ENCODE measurements at regions not wholly inside any gene's neighbourhood (a gene's known extent, or its start where the extent isn't known, plus 50 kb on each side); places are given as distances from the start of the nearest gene placed in this dataset.

- H2BK120ac ChIP-seq (ENCODE audit: low read depth, low read length), result no peak overlapping the region
- no peak overlapping the region for H3K4me3 ChIP-seq (ENCODE audit: low read length in 2 of 2)
- H4K8ac ChIP-seq (ENCODE audit: low read depth, low read length), result no peak overlapping the region
- no peak overlapping the region for H3K9ac ChIP-seq (ENCODE audit: low read depth, low read length, poor library complexity)
- no peak overlapping the region for H2BK5ac ChIP-seq (ENCODE audit: low read length)
- H3K4me2 ChIP-seq (ENCODE audit: insufficient read depth, low read length, poor library complexity, severe bottlenecking), result no peak overlapping the region
- whole genome bisulfite sequencing, 2 donors (ENCODE audit: extremely low coverage in 2 of 2, insufficient read length in 2 of 2, insufficient replicate concordance in 1 of 2), result no CpG with 5 or more reads among the region's 5 CpGs
- H3K36me3 ChIP-seq (replicated peaks in 1 of 2; ENCODE audit: control insufficient read depth in 2 of 2, insufficient read depth in 2 of 2, low read length in 2 of 2), result no peaks in the 10 kb centered on the region
- no peak overlapping the region for H3K23ac ChIP-seq (ENCODE audit: low read depth, low read length, poor library complexity)
- H2AFZ ChIP-seq (ENCODE audit: low read length), result no peak overlapping the region
- no peak overlapping the region for H3K27ac ChIP-seq (replicated peaks; ENCODE audit: low read length)
- no peak overlapping the region for H3K14ac ChIP-seq (ENCODE audit: low read length)
- DNase-seq (ENCODE audit: low spot score), result no peak
- H3K27me3 ChIP-seq (ENCODE audit: control insufficient read depth in 3 of 3, insufficient read depth in 3 of 3, low read depth in 1 of 3, low read length in 3 of 3), result no peaks in the 10 kb centered on the region
- H3K4me1 ChIP-seq (ENCODE audit: control insufficient read depth in 2 of 2, insufficient read depth in 1 of 2, low read depth in 1 of 2, low read length in 2 of 2), result peaks cover 0 to 2% of the 10 kb centered on the region in 2 donors
- no peak overlapping the region for H4K91ac ChIP-seq (ENCODE audit: low read depth, low read length, poor library complexity)
- H2AK5ac ChIP-seq (ENCODE audit: low read depth, low read length), result no peak overlapping the region
- no peak overlapping the region for H2BK12ac ChIP-seq (ENCODE audit: low read length)
- H3K79me1 ChIP-seq (ENCODE audit: low read depth, low read length), result no peaks in the 10 kb centered on the region
- H3K4ac ChIP-seq (ENCODE audit: low read length), result no peak overlapping the region
- H3K18ac ChIP-seq (ENCODE audit: low read length), result no peak overlapping the region
- H3K9me3 ChIP-seq (replicated peaks in 1 of 2; ENCODE audit: control insufficient read depth in 2 of 2, insufficient read depth in 1 of 2, low read depth in 1 of 2, low read length in 2 of 2), result no peaks in the 10 kb centered on the region
- no peak overlapping the region for H2BK15ac ChIP-seq (ENCODE audit: low read length)
Observed at GRCh38 chr5:91263898-91264297, 119.2 kb downstream of the ARRDC3 start.

- Histone ChIP-seq H3K4me3 (ENCODE audit: low read length in 2 of 2) (no peak overlapping the region), H2AFZ (ENCODE audit: low read length) (no peak overlapping the region), H3K4me2 (ENCODE audit: insufficient read depth, low read length, poor library complexity, severe bottlenecking) (no peak overlapping the region), H3K9me3 (replicated peaks in 1 of 2; ENCODE audit: control insufficient read depth in 2 of 2, insufficient read depth in 1 of 2, low read depth in 1 of 2, low read length in 2 of 2) (no peaks in the 10 kb centered on the region), H3K4me1 (ENCODE audit: control insufficient read depth in 2 of 2, insufficient read depth in 1 of 2, low read depth in 1 of 2, low read length in 2 of 2) (peaks cover 0 to 2% of the 10 kb centered on the region in 2 donors), H3K36me3 (replicated peaks in 1 of 2; ENCODE audit: control insufficient read depth in 2 of 2, insufficient read depth in 2 of 2, low read length in 2 of 2) (no peaks in the 10 kb centered on the region), H3K4ac (ENCODE audit: low read length) (no peak overlapping the region), H3K9ac (ENCODE audit: low read depth, low read length, poor library complexity) (no peak overlapping the region), H2BK5ac (ENCODE audit: low read length) (no peak overlapping the region), H3K18ac (ENCODE audit: low read length) (no peak overlapping the region), H3K14ac (ENCODE audit: low read length) (no peak overlapping the region), H4K8ac (ENCODE audit: low read depth, low read length) (no peak overlapping the region), H3K27ac (replicated peaks; ENCODE audit: low read length) (no peak overlapping the region), H3K27me3 (ENCODE audit: control insufficient read depth in 3 of 3, insufficient read depth in 3 of 3, low read depth in 1 of 3, low read length in 3 of 3) (no peaks in the 10 kb centered on the region), H3K79me1 (ENCODE audit: low read depth, low read length) (no peaks in the 10 kb centered on the region), H2BK120ac (ENCODE audit: low read depth, low read length) (no peak overlapping the region), H2AK5ac (ENCODE audit: low read depth, low read length) (no peak overlapping the region), H2BK12ac (ENCODE audit: low read length) (no peak overlapping the region), H2BK15ac (ENCODE audit: low read length) (no peak overlapping the region), H3K23ac (ENCODE audit: low read depth, low read length, poor library complexity) (no peak overlapping the region), H4K91ac (ENCODE audit: low read depth, low read length, poor library complexity) (no peak overlapping the region)
- no peak for DNase-seq (ENCODE audit: low spot score)
Observed at GRCh38 chr5:91257301-91257700, 125.8 kb downstream of the ARRDC3 start.

- no CpG with 5 or more reads among the region's 7 CpGs for WGBS, 2 donors (ENCODE audit: extremely low coverage in 2 of 2, insufficient read length in 2 of 2, insufficient replicate concordance in 1 of 2)
- Histone ChIP-seq H2AFZ (ENCODE audit: low read length) (no peak overlapping the region), H3K9me3 (replicated peaks in 1 of 2; ENCODE audit: control insufficient read depth in 2 of 2, insufficient read depth in 1 of 2, low read depth in 1 of 2, low read length in 2 of 2) (no peaks in the 10 kb centered on the region)
Observed at GRCh38 chr5:91256142-91256524, 127.0 kb downstream of the ARRDC3 start.

GRCh38 chr5:91255396-91256141 lies 127.5 kb downstream of the ARRDC3 start:
- no peak overlapping the region for H3K27ac ChIP-seq (replicated peaks; ENCODE audit: low read length)
- peaks cover 0 to 2% of the 10 kb centered on the region in 2 donors for H3K4me1 ChIP-seq (ENCODE audit: control insufficient read depth in 2 of 2, insufficient read depth in 1 of 2, low read depth in 1 of 2, low read length in 2 of 2)
- H3K18ac ChIP-seq (ENCODE audit: low read length), result no peak overlapping the region
- H3K14ac ChIP-seq (ENCODE audit: low read length), result no peak overlapping the region
- no peak overlapping the region for H2BK120ac ChIP-seq (ENCODE audit: low read depth, low read length)
- H3K4ac ChIP-seq (ENCODE audit: low read length), result no peak overlapping the region
- H2AFZ ChIP-seq (ENCODE audit: low read length), result no peak overlapping the region
- no peak overlapping the region for H2BK12ac ChIP-seq (ENCODE audit: low read length)
- no peaks in the 10 kb centered on the region for H3K36me3 ChIP-seq (replicated peaks in 1 of 2; ENCODE audit: control insufficient read depth in 2 of 2, insufficient read depth in 2 of 2, low read length in 2 of 2)
- H2BK15ac ChIP-seq (ENCODE audit: low read length), result no peak overlapping the region
- H3K9me3 ChIP-seq (replicated peaks in 1 of 2; ENCODE audit: control insufficient read depth in 2 of 2, insufficient read depth in 1 of 2, low read depth in 1 of 2, low read length in 2 of 2), result no peaks in the 10 kb centered on the region
- H4K8ac ChIP-seq (ENCODE audit: low read depth, low read length), result no peak overlapping the region
- H4K91ac ChIP-seq (ENCODE audit: low read depth, low read length, poor library complexity), result no peak overlapping the region
- H3K79me1 ChIP-seq (ENCODE audit: low read depth, low read length), result no peaks in the 10 kb centered on the region
- H3K23ac ChIP-seq (ENCODE audit: low read depth, low read length, poor library complexity), result no peak overlapping the region
- no peak for DNase-seq (ENCODE audit: low spot score)
- no peak overlapping the region for H3K4me3 ChIP-seq (ENCODE audit: low read length in 2 of 2)
- H2AK5ac ChIP-seq (ENCODE audit: low read depth, low read length), result no peak overlapping the region
- WGBS, 2 donors (ENCODE audit: extremely low coverage in 2 of 2, insufficient read length in 2 of 2, insufficient replicate concordance in 1 of 2), result no CpG with 5 or more reads among the region's 4 CpGs
- no peak overlapping the region for H3K4me2 ChIP-seq (ENCODE audit: insufficient read depth, low read length, poor library complexity, severe bottlenecking)
- no peak overlapping the region for H2BK5ac ChIP-seq (ENCODE audit: low read length)
- no peak overlapping the region for H3K9ac ChIP-seq (ENCODE audit: low read depth, low read length, poor library complexity)
- H3K27me3 ChIP-seq (ENCODE audit: control insufficient read depth in 3 of 3, insufficient read depth in 3 of 3, low read depth in 1 of 3, low read length in 3 of 3), result no peaks in the 10 kb centered on the region

More at GRCh38 chr5:91256142-91256524, 127.0 kb downstream of the ARRDC3 start:
- no peak overlapping the region for H3K23ac ChIP-seq (ENCODE audit: low read depth, low read length, poor library complexity)
- no peak overlapping the region for H2BK15ac ChIP-seq (ENCODE audit: low read length)
- no peaks in the 10 kb centered on the region for H3K79me1 ChIP-seq (ENCODE audit: low read depth, low read length)
- no peak overlapping the region for H3K4me3 ChIP-seq (ENCODE audit: low read length in 2 of 2)
- peaks cover 0 to 2% of the 10 kb centered on the region in 2 donors for H3K4me1 ChIP-seq (ENCODE audit: control insufficient read depth in 2 of 2, insufficient read depth in 1 of 2, low read depth in 1 of 2, low read length in 2 of 2)
- H3K14ac ChIP-seq (ENCODE audit: low read length), result no peak overlapping the region
- no peak overlapping the region for H3K4me2 ChIP-seq (ENCODE audit: insufficient read depth, low read length, poor library complexity, severe bottlenecking)
- DNase-seq (ENCODE audit: low spot score), result no peak
- H2BK120ac ChIP-seq (ENCODE audit: low read depth, low read length), result no peak overlapping the region
- no peak overlapping the region for H3K27ac ChIP-seq (replicated peaks; ENCODE audit: low read length)
- no peaks in the 10 kb centered on the region for H3K36me3 ChIP-seq (replicated peaks in 1 of 2; ENCODE audit: control insufficient read depth in 2 of 2, insufficient read depth in 2 of 2, low read length in 2 of 2)
- no peak overlapping the region for H2AK5ac ChIP-seq (ENCODE audit: low read depth, low read length)
- H3K9ac ChIP-seq (ENCODE audit: low read depth, low read length, poor library complexity), result no peak overlapping the region
- no peak overlapping the region for H3K4ac ChIP-seq (ENCODE audit: low read length)
- H2BK5ac ChIP-seq (ENCODE audit: low read length), result no peak overlapping the region
- no peak overlapping the region for H4K8ac ChIP-seq (ENCODE audit: low read depth, low read length)
- no peak overlapping the region for H4K91ac ChIP-seq (ENCODE audit: low read depth, low read length, poor library complexity)
- H2BK12ac ChIP-seq (ENCODE audit: low read length), result no peak overlapping the region
- no peaks in the 10 kb centered on the region for H3K27me3 ChIP-seq (ENCODE audit: control insufficient read depth in 3 of 3, insufficient read depth in 3 of 3, low read depth in 1 of 3, low read length in 3 of 3)
- no peak overlapping the region for H3K18ac ChIP-seq (ENCODE audit: low read length)
